Keratinocyte (primary cell): ENCODE measurements at regions not wholly inside any gene's neighbourhood (a gene's known extent, or its start where the extent isn't known, plus 50 kb on each side); places are given as distances from the start of the nearest gene placed in this dataset.

Experiments used
- DNase-seq: peaks from one replicate; pipeline ENCODE4 v3.0.0-alpha.2; 2011; ENCODE audit warnings: low read depth, missing footprints, low spot score
- FAIRE-seq: peaks from 2 replicates; lab custom pipeline; 2011; peaks lifted over from hg19 to GRCh38; lab: Jason Lieb, UNC
- H2AFZ ChIP-seq: 2 replicates; pipeline ENCODE4 v1.6.0; 2012; ENCODE audit warnings: low read length, control low read depth, inconsistent platforms; ENCODE audit not compliant: control insufficient read depth
- H3K27ac ChIP-seq: 2 replicates; pipeline ENCODE4 v1.5.1; 2011; ENCODE audit warnings: low read length; ENCODE audit not compliant: control insufficient read depth, insufficient read depth
- H3K27me3 ChIP-seq: 3 replicates; pipeline ENCODE4 v1.6.0; 2011; ENCODE audit warnings: low read length; ENCODE audit not compliant: control insufficient read depth, insufficient read depth; ENCODE audit errors: extremely low read depth
- H3K36me3 ChIP-seq, 2 experiments: 2 replicates in 1 of 2; 3 replicates in 1 of 2; pipeline ENCODE4 v1.5.1; 2011; ENCODE audit warnings: low read length in 2 of 2, mild to moderate bottlenecking in 1 of 2; ENCODE audit not compliant: control insufficient read depth in 2 of 2, insufficient read depth in 2 of 2; ENCODE audit errors: extremely low read depth in 1 of 2
- H3K4me1 ChIP-seq: 3 replicates; pipeline ENCODE4 v1.5.1; 2011; ENCODE audit warnings: low read length; ENCODE audit not compliant: control insufficient read depth, insufficient read depth; ENCODE audit errors: extremely low read depth
- H3K4me2 ChIP-seq: 3 replicates; pipeline ENCODE4 v1.6.0; 2011; ENCODE audit warnings: low read depth, low read length; ENCODE audit not compliant: control insufficient read depth, insufficient read depth; ENCODE audit errors: extremely low read depth
- H3K4me3 ChIP-seq, 3 experiments: fragments of 200-600 bp in 1 of 3; sonication (generic) in 1 of 3; 2 replicates in 2 of 3; 3 replicates in 1 of 3; pipeline ENCODE4 v1.5.1; 2011 to 2016; ENCODE audit warnings: low read length in 3 of 3, mild to moderate bottlenecking in 3 of 3, control low read depth in 2 of 3, inconsistent platforms in 1 of 3, low read depth in 1 of 3, mixed read lengths in 1 of 3, mixed run types in 1 of 3, moderate library complexity in 1 of 3; ENCODE audit not compliant: control insufficient read depth in 2 of 3, insufficient read depth in 2 of 3; ENCODE audit errors: extremely low read depth in 1 of 3
- H3K79me2 ChIP-seq: 2 replicates; pipeline ENCODE4 v1.6.0; 2012; ENCODE audit warnings: low read length; ENCODE audit not compliant: control insufficient read depth, insufficient read depth
- H3K9ac ChIP-seq: 3 replicates; pipeline ENCODE4 v1.6.0; 2011; ENCODE audit warnings: low read length; ENCODE audit not compliant: control insufficient read depth, insufficient read depth; ENCODE audit errors: extremely low read depth
- H3K9me1 ChIP-seq: 3 replicates; pipeline ENCODE4 v1.6.0; 2011; ENCODE audit warnings: low read length; ENCODE audit not compliant: control insufficient read depth, insufficient read depth; ENCODE audit errors: extremely low read depth
- H3K9me3 ChIP-seq: 2 replicates; pipeline ENCODE4 v1.5.1; 2012; ENCODE audit warnings: low read depth, low read length; ENCODE audit not compliant: control insufficient read depth
- H4K20me1 ChIP-seq: 3 replicates; pipeline ENCODE4 v1.6.0; 2011; ENCODE audit warnings: low read length; ENCODE audit not compliant: control insufficient read depth, insufficient read depth; ENCODE audit errors: extremely low read depth
- EZH2 ChIP-seq: IDR thresholded peaks from one replicate; pipeline ENCODE4 v1.6.1; 2012; ENCODE audit warnings: inconsistent platforms, mild to moderate bottlenecking, low read length, moderate library complexity
- dilution Hi-C: fragments of 300-500 bp; cut with MboI; formaldehyde crosslinking; loops from one replicate; pipeline ENCODE4 v1.7.0; 2020; ENCODE audit warnings: low sequenced_read_pairs; ENCODE audit not compliant: extremely low pct_ligation_motif_present
- TF ChIP-seq, protein P1 (sequence below), 3 experiments: IDR thresholded peaks in 1 of 3; conservative IDR thresholded peaks in 1 of 3; optimal IDR thresholded peaks in 1 of 3; 2 replicates in 2 of 3; 3 replicates in 1 of 3; pipeline versions ENCODE3 to v1.5.1; 2011; ENCODE audit warnings: low read length in 3 of 3, mild to moderate bottlenecking in 3 of 3, moderate library complexity in 2 of 3, control low read depth in 1 of 3, inconsistent platforms in 1 of 3; ENCODE audit not compliant: insufficient read depth in 2 of 3; ENCODE audit errors: extremely low read depth in 1 of 3

DNA sequence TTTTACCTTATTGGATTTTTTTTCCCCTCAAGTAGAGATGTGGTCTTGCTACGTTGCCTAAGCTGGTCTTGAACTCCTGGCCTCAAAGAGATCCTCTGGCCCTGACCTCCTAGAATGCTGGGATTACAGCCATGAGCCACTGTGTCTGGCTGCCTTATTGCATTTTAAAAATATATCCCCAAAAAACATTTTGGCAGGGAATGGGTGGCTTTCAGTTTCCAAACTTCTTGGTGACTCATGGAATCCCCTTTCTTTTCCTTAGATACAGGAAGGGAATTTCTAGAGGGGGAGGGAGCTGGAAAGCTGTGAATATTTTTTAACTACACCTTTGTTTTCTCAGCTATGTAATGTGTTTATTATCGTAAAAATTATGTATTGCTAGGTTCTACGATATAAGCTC, 73.3 kb downstream of the SNRPE start:
- dilution Hi-C loops = no loop called here
- H3K9ac ChIP-seq = no peak overlapping the region
- FAIRE-seq = no peak
- H3K4me2 ChIP-seq = no peak overlapping the region
- H3K27me3 ChIP-seq = no peaks in the 10 kb centered on the region
- H2AFZ ChIP-seq = no peak overlapping the region
- no peak overlapping the region for H3K27ac ChIP-seq
- H3K9me1 ChIP-seq = no peaks in the 10 kb centered on the region
- no peaks in the 10 kb centered on the region for H3K79me2 ChIP-seq
- H3K36me3 ChIP-seq = no peaks in the 10 kb centered on the region
- H3K4me3 ChIP-seq = no peak overlapping the region
- TF ChIP-seq, protein P1, sequence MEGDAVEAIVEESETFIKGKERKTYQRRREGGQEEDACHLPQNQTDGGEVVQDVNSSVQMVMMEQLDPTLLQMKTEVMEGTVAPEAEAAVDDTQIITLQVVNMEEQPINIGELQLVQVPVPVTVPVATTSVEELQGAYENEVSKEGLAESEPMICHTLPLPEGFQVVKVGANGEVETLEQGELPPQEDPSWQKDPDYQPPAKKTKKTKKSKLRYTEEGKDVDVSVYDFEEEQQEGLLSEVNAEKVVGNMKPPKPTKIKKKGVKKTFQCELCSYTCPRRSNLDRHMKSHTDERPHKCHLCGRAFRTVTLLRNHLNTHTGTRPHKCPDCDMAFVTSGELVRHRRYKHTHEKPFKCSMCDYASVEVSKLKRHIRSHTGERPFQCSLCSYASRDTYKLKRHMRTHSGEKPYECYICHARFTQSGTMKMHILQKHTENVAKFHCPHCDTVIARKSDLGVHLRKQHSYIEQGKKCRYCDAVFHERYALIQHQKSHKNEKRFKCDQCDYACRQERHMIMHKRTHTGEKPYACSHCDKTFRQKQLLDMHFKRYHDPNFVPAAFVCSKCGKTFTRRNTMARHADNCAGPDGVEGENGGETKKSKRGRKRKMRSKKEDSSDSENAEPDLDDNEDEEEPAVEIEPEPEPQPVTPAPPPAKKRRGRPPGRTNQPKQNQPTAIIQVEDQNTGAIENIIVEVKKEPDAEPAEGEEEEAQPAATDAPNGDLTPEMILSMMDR (optimal IDR thresholded peaks at IDR 0.05 in 1 of 3, IDR thresholded peaks at IDR 0.05 in 1 of 3, conservative IDR thresholded peaks at IDR 0.05 in 1 of 3; ENCODE audit: extremely low read depth in 1 of 3, insufficient read depth in 2 of 3, low read length in 3 of 3) = no peak
- no peak for TF ChIP-seq EZH2
- peaks cover 13% of the 10 kb centered on the region for H3K4me1 ChIP-seq
- no peaks in the 10 kb centered on the region for H3K9me3 ChIP-seq
- no peaks in the 10 kb centered on the region for H4K20me1 ChIP-seq
- no peak for DNase-seq

DNA sequence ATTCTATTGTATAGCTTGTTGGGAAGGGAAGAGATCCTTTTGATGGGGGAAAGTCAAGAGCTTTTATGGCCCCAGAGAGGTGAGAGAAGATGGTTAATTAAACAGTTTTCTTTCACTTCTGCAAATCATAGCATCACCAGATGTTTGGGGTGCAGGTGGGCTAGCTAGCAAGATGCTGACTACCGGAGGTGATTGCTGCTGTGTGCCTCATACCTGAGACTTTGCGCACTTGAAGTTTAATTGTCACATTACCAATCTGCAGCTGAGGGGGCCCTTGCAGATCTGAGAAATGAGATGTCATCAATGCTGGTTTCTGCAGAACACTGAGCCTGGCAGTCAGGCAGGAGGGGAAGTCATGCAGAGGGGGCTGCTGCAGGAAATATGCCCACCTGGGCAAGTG, 73.9 kb downstream of the SNRPE start:
- dilution Hi-C loops = no loop called here

More for the DNA sequence above, 73.9 kb downstream of the SNRPE start:
- Histone ChIP-seq H3K9me1 (no peaks in the 10 kb centered on the region), H3K27me3 (no peaks in the 10 kb centered on the region), H3K36me3 (no peaks in the 10 kb centered on the region), H3K9ac (no peak overlapping the region), H3K4me1 (peaks cover 13% of the 10 kb centered on the region), H3K4me3 (no peak overlapping the region), H3K4me2 (no peak overlapping the region), H3K79me2 (no peaks in the 10 kb centered on the region), H2AFZ (no peak overlapping the region), H3K27ac (no peak overlapping the region), H3K9me3 (no peaks in the 10 kb centered on the region), H4K20me1 (no peaks in the 10 kb centered on the region)
- no peak for TF ChIP-seq EZH2
- TF ChIP-seq, protein P1 (optimal IDR thresholded peaks at IDR 0.05 in 1 of 3, IDR thresholded peaks at IDR 0.05 in 1 of 3, conservative IDR thresholded peaks at IDR 0.05 in 1 of 3; ENCODE audit: extremely low read depth in 1 of 3, insufficient read depth in 2 of 3, low read length in 3 of 3) = no peak
- FAIRE-seq (no peak), DNase-seq (no peak)
